VCaP (cell line): ENCODE measurements at regions not wholly inside any gene's neighbourhood (a gene's known extent, or its start where the extent isn't known, plus 50 kb on each side); places are given as distances from the start of the nearest gene placed in this dataset.

ENCODE experiments used
- H3K27ac ChIP-seq: fragments of 450-650 bp; 2 replicates; pipeline ENCODE4 v1.5.1; 2017
- CTCF ChIP-seq: fragments of 450-650 bp; conservative IDR thresholded peaks from 2 replicates; pipeline ENCODE4 v1.5.1; 2017; ENCODE audit warnings: mild to moderate bottlenecking, moderate library complexity

GRCh38 chr3:103904991-103905390, 1461.7 kb upstream of the ALCAM start:
- no peak overlapping the region for H3K27ac ChIP-seq
- TF ChIP-seq CTCF = no peak

GRCh38 chr3:103906304-103906703, 1460.4 kb upstream of the ALCAM start:
- no peak overlapping the region for H3K27ac ChIP-seq

GRCh38 chr3:103906808-103907207, 1459.9 kb upstream of the ALCAM start:
- no peak overlapping the region for H3K27ac ChIP-seq
- no peak for TF ChIP-seq CTCF

More at GRCh38 chr3:103906304-103906703, 1460.4 kb upstream of the ALCAM start:
- no peak for TF ChIP-seq CTCF

- no peak for TF ChIP-seq CTCF
- H3K27ac ChIP-seq = no peak overlapping the region
Observed at GRCh38 chr3:103907567-103907966, 1459.1 kb upstream of the ALCAM start.

GRCh38 chr3:103909395-103909794, 1457.3 kb upstream of the ALCAM start:
- no peak for TF ChIP-seq CTCF

GRCh38 chr3:103918336-103918735, 1448.4 kb upstream of the ALCAM start:
- no peak overlapping the region for H3K27ac ChIP-seq
- TF ChIP-seq CTCF = no peak

More at GRCh38 chr3:103909395-103909794, 1457.3 kb upstream of the ALCAM start:
- H3K27ac ChIP-seq = no peak overlapping the region

GRCh38 chr3:103919327-103919726, 1447.4 kb upstream of the ALCAM start:
- TF ChIP-seq CTCF = no peak
- no peak overlapping the region for H3K27ac ChIP-seq

GRCh38 chr3:103923907-103924306, 1442.8 kb upstream of the ALCAM start:
- H3K27ac ChIP-seq = no peak overlapping the region
- no peak for TF ChIP-seq CTCF
